SK-N-SH (cell line): ENCODE measurements at regions not wholly inside any gene's neighbourhood (a gene's known extent, or its start where the extent isn't known, plus 50 kb on each side); places are given as distances from the start of the nearest gene placed in this dataset.

Experiments
- CHD2 ChIP-seq: fragments of 150-350 bp; IDR thresholded peaks from 2 replicates; pipeline ENCODE4 v1.6.1; 2018; ENCODE audit warnings: low read length; ENCODE audit not compliant: partially characterized antibody
- CTCF ChIP-seq: fragments of 200-600 bp; sonication (generic); IDR thresholded peaks from 2 replicates; pipeline ENCODE4 v1.6.1; 2017; ENCODE audit warnings: antibody characterized with exemption, mild to moderate bottlenecking, moderate library complexity
- EP300 ChIP-seq, 2 experiments: IDR thresholded peaks; 2 replicates each; pipeline versions ENCODE4 v1.4.0 to v1.6.1; 2012; ENCODE audit warnings: borderline replicate concordance in 1 of 2, low read depth in 1 of 2, low read length in 1 of 2
- FOSL2 ChIP-seq: IDR thresholded peaks from 2 replicates; pipeline ENCODE4 v1.4.0; 2012; ENCODE audit warnings: low read depth, mild to moderate bottlenecking, moderate library complexity, borderline replicate concordance
- FOXM1 ChIP-seq: IDR thresholded peaks from 2 replicates; pipeline ENCODE4 v1.4.0; 2012; ENCODE audit warnings: low read depth, mild to moderate bottlenecking
- NFIC ChIP-seq: IDR thresholded peaks from 2 replicates; pipeline ENCODE4 v1.4.0; 2012; ENCODE audit warnings: borderline replicate concordance
- POLR2AphosphoS5 ChIP-seq: IDR thresholded peaks from 2 replicates; pipeline ENCODE4 v1.6.1; 2012; ENCODE audit warnings: low read depth, low read length
- RXRA ChIP-seq: IDR thresholded peaks from 2 replicates; pipeline ENCODE4 v1.4.0; 2012; ENCODE audit warnings: low read depth, mild to moderate bottlenecking, borderline replicate concordance
- SMC3 ChIP-seq: IDR thresholded peaks from 2 replicates; pipeline ENCODE4 v1.6.1; 2012; ENCODE audit warnings: low read depth, low read length, improper control_type of control experiment
- TAF1 ChIP-seq: IDR thresholded peaks from 2 replicates; pipeline ENCODE4 v1.6.1; 2012; ENCODE audit warnings: low read depth, mild to moderate bottlenecking, low read length, moderate library complexity, borderline replicate concordance
- TCF12 ChIP-seq: IDR thresholded peaks from 2 replicates; pipeline ENCODE4 v1.4.0; 2012

GRCh38 chr20:62531046-62531838, 55.4 kb upstream of the GATA5 start:
- no peak for TF ChIP-seq TCF12
- no peak for TF ChIP-seq CHD2
- TF ChIP-seq NFIC, result no peak
- no peak for TF ChIP-seq POLR2AphosphoS5
- TF ChIP-seq SMC3, result no peak
- TF ChIP-seq TAF1, result no peak
- no peak for TF ChIP-seq CTCF
- TF ChIP-seq FOXM1, result no peak
- no peak for TF ChIP-seq FOSL2
- TF ChIP-seq EP300 (IDR thresholded peaks at IDR 0.05; ENCODE audit: borderline replicate concordance in 1 of 2, low read depth in 1 of 2, low read length in 1 of 2), result no peak
- no peak for TF ChIP-seq RXRA
